Sigmoid colon (tissue), 6 donors: ENCODE measurements at regions not wholly inside any gene's neighbourhood (a gene's known extent, or its start where the extent isn't known, plus 50 kb on each side); places are given as distances from the start of the nearest gene placed in this dataset.

ENCODE experiments used
- DNase-seq: peaks from one replicate; pipeline ENCODE4 v3.0.0-alpha.2; 2019
- H3K27ac ChIP-seq, 4 donors: fragments of 200-600 bp; sonication (generic); one replicate each; pipeline ENCODE4 v1.5.1; 2016 to 2019; ENCODE audit warnings: mild to moderate bottlenecking in 1 of 4
- H3K27me3 ChIP-seq, 3 donors: fragments of 200-600 bp; sonication (generic); one replicate each; pipeline ENCODE4 v1.5.1; 2019; ENCODE audit warnings: mild to moderate bottlenecking in 1 of 3
- H3K36me3 ChIP-seq, 4 donors: fragments of 200-600 bp; sonication (generic); one replicate each; pipeline ENCODE4 v1.5.1; 2016 to 2019
- H3K4me1 ChIP-seq, 4 donors: fragments of 200-600 bp; sonication (generic); one replicate each; pipeline ENCODE4 v1.5.1; 2017 to 2019
- H3K4me3 ChIP-seq, 4 donors: fragments of 200-600 bp; sonication (generic); one replicate each; pipeline ENCODE4 v1.5.1; 2017 to 2019; ENCODE audit warnings: mild to moderate bottlenecking in 2 of 4, moderate library complexity in 1 of 4
- H3K9me3 ChIP-seq, 4 donors: fragments of 200-600 bp in 3 of 4; sonication (generic) in 3 of 4; one replicate each; pipeline versions ENCODE4 v1.5.1 to v1.6.1; 2013 to 2019
- EP300 ChIP-seq, 4 donors: sonication (generic); formaldehyde crosslinking; IDR thresholded peaks; one replicate each; pipeline ENCODE4 v1.6.1; 2017; ENCODE audit warnings: antibody characterized with exemption in 4 of 4
- POLR2A ChIP-seq, 2 donors: fragments of 450-650 bp; IDR thresholded peaks; one replicate each; pipeline ENCODE4 v1.6.1; 2016; ENCODE audit warnings: antibody characterized with exemption in 2 of 2, mild to moderate bottlenecking in 2 of 2, moderate library complexity in 2 of 2
- POLR2AphosphoS5 ChIP-seq, 4 donors: sonication (generic); formaldehyde crosslinking; IDR thresholded peaks; one replicate each; pipeline ENCODE4 v1.6.1; 2017; ENCODE audit warnings: antibody characterized with exemption in 4 of 4
- WGBS, 2 donors: extraction: QIAGEN DNeasy Blood & Tissue Kit; methylation state at CpG; one replicate each; pipeline ENCODE4 v1.1.7; 2013; 5-methylcytosine and 5-hydroxymethylcytosine counted together
- intact Hi-C: fragments of 100-400 bp; cut with DNase I; formaldehyde crosslinking; loops from one replicate; pipeline ENCODE4 v1.15.1; 2023
- TF ChIP-seq, protein P1 (sequence below), 4 experiments: fragments of 450-650 bp in 3 of 4; fragments of 200-600 bp in 1 of 4; IDR thresholded peaks; one replicate each; pipeline ENCODE4 v1.5.1; 2016 to 2019; ENCODE audit warnings: antibody characterized with exemption in 4 of 4, mild to moderate bottlenecking in 3 of 4, moderate library complexity in 2 of 4
- donor health status: healthy with polysubstance abuse.
- donor health status: healthy.

DNA sequence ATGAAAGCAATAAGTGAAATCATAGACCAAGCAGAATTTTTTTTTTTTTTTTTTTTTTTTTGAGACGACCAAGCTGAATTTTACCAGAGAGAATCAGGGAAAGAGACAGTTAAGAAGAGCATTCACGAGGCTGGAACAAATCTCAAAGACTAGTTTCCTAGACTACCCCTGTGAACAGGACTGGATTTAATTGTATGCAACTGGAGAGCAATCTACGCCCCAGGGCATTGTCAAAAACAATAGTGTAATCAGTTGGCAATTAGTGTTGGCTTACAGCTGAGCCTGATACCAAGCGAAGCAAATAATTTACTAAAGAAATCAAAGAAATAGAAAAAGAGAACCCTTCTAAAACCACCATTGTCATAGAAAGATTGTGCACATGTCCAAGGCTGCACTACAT, 232.9 kb upstream of the CPNE8 start:
- no peaks in the 10 kb centered on the region for H3K27me3 ChIP-seq
- H3K4me1 ChIP-seq = no peaks in the 10 kb centered on the region
- H3K27ac ChIP-seq = no peak overlapping the region
- no peak for DNase-seq
- intact Hi-C loops = no loop called here
- H3K9me3 ChIP-seq = no peaks in the 10 kb centered on the region
- TF ChIP-seq POLR2AphosphoS5 (IDR thresholded peaks at IDR 0.05) (no peak), POLR2A (IDR thresholded peaks at IDR 0.05) (no peak), EP300 (IDR thresholded peaks at IDR 0.05) (no peak)
- TF ChIP-seq, protein P1, sequence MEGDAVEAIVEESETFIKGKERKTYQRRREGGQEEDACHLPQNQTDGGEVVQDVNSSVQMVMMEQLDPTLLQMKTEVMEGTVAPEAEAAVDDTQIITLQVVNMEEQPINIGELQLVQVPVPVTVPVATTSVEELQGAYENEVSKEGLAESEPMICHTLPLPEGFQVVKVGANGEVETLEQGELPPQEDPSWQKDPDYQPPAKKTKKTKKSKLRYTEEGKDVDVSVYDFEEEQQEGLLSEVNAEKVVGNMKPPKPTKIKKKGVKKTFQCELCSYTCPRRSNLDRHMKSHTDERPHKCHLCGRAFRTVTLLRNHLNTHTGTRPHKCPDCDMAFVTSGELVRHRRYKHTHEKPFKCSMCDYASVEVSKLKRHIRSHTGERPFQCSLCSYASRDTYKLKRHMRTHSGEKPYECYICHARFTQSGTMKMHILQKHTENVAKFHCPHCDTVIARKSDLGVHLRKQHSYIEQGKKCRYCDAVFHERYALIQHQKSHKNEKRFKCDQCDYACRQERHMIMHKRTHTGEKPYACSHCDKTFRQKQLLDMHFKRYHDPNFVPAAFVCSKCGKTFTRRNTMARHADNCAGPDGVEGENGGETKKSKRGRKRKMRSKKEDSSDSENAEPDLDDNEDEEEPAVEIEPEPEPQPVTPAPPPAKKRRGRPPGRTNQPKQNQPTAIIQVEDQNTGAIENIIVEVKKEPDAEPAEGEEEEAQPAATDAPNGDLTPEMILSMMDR (IDR thresholded peaks at IDR 0.05) = no peak
- H3K4me3 ChIP-seq = no peak overlapping the region
- H3K36me3 ChIP-seq = no peaks in the 10 kb centered on the region
- 78 to 88% methylated on average over 4 of the region's 4 CpGs for WGBS, 2 donors

DNA sequence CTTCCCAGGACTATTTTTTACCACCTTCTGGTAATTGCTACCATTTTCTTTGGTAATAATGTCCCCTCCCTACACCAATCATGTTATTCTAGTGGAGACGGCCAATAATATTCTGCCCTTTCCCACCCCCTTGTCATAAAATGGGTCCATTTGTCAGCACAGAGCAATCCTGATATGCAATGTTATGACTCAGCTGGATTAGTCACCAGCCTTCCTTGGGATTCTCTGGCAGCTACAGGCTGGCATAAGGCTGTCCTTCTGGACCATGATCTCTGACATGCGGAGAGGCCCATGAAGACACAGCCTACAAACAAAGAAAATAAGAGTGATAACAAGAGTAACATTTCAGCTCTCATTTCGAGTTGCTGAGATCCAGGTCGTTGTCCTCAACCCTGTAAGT, 222.0 kb upstream of the CPNE8 start:
- no peak for TF ChIP-seq POLR2A (IDR thresholded peaks at IDR 0.05)
- TF ChIP-seq POLR2AphosphoS5 (IDR thresholded peaks at IDR 0.05) = no peak
- TF ChIP-seq, protein P1 (IDR thresholded peaks at IDR 0.05) = no peak
- no peak for TF ChIP-seq EP300 (IDR thresholded peaks at IDR 0.05)

DNA sequence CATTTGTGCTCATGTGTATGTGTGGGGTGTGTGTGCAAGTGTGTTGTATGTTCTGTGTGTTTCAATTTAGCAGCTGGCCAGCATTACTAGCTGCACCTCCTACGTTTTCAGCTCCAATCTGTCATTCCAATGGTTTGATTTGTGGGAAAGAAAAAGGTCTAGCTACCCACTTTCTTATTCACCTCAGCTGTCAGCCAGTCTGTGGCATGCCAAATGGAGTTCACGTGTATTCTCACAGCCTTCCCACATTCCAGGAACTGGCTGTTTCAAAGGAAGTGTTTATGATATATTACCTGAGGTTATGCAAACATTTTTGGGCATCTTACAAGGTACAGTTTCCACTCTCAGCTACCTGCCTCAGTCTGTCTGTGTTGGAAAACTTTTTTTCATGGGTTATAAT, 220.2 kb upstream of the CPNE8 start:
- peaks cover 0 to 3% (median 0%) of the 10 kb centered on the region in 4 donors for H3K9me3 ChIP-seq
- H3K27me3 ChIP-seq = no peaks in the 10 kb centered on the region
- DNase-seq = no peak
- intact Hi-C loops = no loop called here
- 33 to 49% methylated on average over 2 of the region's 2 CpGs for WGBS, 2 donors
- no peak overlapping the region for H3K27ac ChIP-seq
- no peak overlapping the region for H3K4me3 ChIP-seq
- no peaks in the 10 kb centered on the region for H3K36me3 ChIP-seq
- TF ChIP-seq EP300 (IDR thresholded peaks at IDR 0.05) = no peak
- TF ChIP-seq POLR2AphosphoS5 (IDR thresholded peaks at IDR 0.05) = no peak
- TF ChIP-seq, protein P1 (IDR thresholded peaks at IDR 0.05) = no peak
- no peak for TF ChIP-seq POLR2A (IDR thresholded peaks at IDR 0.05)
- no peaks in the 10 kb centered on the region for H3K4me1 ChIP-seq

More for the DNA sequence above, 222.0 kb upstream of the CPNE8 start:
- intact Hi-C loops = no loop called here
- Histone ChIP-seq H3K4me3 (no peak overlapping the region), H3K27ac (no peak overlapping the region), H3K9me3 (peaks cover 0 to 3% (median 0%) of the 10 kb centered on the region in 4 donors), H3K4me1 (no peaks in the 10 kb centered on the region), H3K27me3 (no peaks in the 10 kb centered on the region), H3K36me3 (no peaks in the 10 kb centered on the region)
- no peak for DNase-seq
- WGBS, 2 donors = 60 to 79% methylated on average over 4 of the region's 4 CpGs

DNA sequence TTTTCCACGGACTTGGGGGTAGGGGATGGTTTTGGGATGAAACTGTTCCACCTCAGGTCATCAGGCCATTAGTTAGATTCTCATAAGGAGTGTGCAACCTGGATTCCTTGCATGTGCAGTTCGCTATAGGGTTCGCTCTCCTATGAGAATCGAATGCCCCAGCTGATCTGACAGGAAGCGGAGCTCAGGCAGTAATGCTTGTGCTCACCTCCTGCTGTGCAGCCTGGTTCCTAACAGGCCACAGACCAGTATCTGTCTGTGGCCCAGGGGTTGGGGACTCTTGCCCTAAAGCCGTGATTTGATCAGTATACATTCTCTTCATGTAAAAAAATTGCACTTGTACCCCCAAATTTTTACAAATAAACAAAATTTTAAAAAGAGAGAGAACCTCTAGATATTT, 219.4 kb upstream of the CPNE8 start:
- no peak for DNase-seq
- H3K9me3 ChIP-seq = peaks cover 0 to 3% (median 0%) of the 10 kb centered on the region in 4 donors
- WGBS, 2 donors = 90 to 93% methylated on average over 6 of the region's 6 CpGs
- H3K4me3 ChIP-seq = no peak overlapping the region
- H3K36me3 ChIP-seq = no peaks in the 10 kb centered on the region
- no peaks in the 10 kb centered on the region for H3K4me1 ChIP-seq
- intact Hi-C loops = no loop called here
- no peak overlapping the region for H3K27ac ChIP-seq
- TF ChIP-seq EP300 (IDR thresholded peaks at IDR 0.05) (no peak), POLR2AphosphoS5 (IDR thresholded peaks at IDR 0.05) (no peak), POLR2A (IDR thresholded peaks at IDR 0.05) (no peak)
- TF ChIP-seq, protein P1 (IDR thresholded peaks at IDR 0.05) = no peak
- no peaks in the 10 kb centered on the region for H3K27me3 ChIP-seq

DNA sequence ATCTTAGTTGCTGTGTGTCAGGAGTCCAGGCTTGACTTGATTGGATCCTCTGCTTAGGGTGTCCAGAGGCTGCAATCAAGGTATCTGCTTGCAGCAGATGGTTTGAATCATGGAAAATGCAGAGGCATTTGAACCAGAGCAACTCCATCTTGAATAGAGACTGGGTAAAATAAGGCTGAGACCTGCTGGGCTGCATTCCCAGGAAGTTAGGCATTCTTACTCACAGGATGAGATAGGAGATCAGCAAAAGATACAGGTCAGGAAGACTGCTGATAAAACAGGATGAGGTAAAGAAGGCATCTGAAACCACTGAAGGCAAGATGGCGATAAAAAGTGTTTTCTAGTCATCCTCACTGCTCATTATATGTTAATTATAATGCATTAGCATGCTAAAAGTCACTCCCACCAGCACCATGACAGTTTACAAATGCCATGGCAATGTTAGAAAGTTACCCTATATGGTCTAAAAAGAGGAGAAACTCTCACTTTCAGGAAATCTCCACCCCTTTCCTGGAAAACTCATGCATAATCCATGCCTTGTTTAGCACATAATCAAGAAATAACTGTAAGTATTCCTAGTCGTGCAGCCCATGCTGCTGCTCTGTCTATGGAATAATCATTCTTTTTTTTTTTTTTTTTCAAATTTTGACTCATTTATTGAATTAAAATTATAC, 218.3 kb upstream of the CPNE8 start:
- Histone ChIP-seq H3K27ac (no peak overlapping the region), H3K36me3 (no peaks in the 10 kb centered on the region), H3K9me3 (peaks cover 0 to 3% (median 0%) of the 10 kb centered on the region in 4 donors), H3K4me3 (no peak overlapping the region), H3K4me1 (no peaks in the 10 kb centered on the region), H3K27me3 (no peaks in the 10 kb centered on the region)
- intact Hi-C loops = no loop called here
- no peak for TF ChIP-seq EP300 (IDR thresholded peaks at IDR 0.05)
- TF ChIP-seq, protein P1 (IDR thresholded peaks at IDR 0.05) = no peak
- no peak for TF ChIP-seq POLR2A (IDR thresholded peaks at IDR 0.05)
- no peak for TF ChIP-seq POLR2AphosphoS5 (IDR thresholded peaks at IDR 0.05)
- no peak for DNase-seq
- 43 to 61% methylated on average over 2 of the region's 2 CpGs for WGBS, 2 donors
